ENCODE measurements at regions not wholly inside any gene's neighbourhood (a gene's known extent, or its start where the extent isn't known, plus 50 kb on each side); places are given as distances from the start of the nearest gene placed in this dataset.

GRCh38 chr3:99394831-99395778, 243.3 kb upstream of the COL8A1 start:
- Histone ChIP-seq H2AFZ (ENCODE audit: low read depth) (no peak overlapping the region), H3K27me3 (ENCODE audit: insufficient read depth, low read depth) (no peaks in the 10 kb centered on the region), H3K27ac (no peak overlapping the region), H4K20me1 (ENCODE audit: insufficient read depth) (no peaks in the 10 kb centered on the region), H3K9ac (no peak overlapping the region), H3K36me3 (ENCODE audit: insufficient read depth) (no peaks in the 10 kb centered on the region), H3K4me1 (ENCODE audit: low read depth, poor library complexity, severe bottlenecking) (no peaks in the 10 kb centered on the region), H3K4me3 (IDR thresholded peaks at IDR 0.05; ENCODE audit: insufficient read depth, low read depth, low read length) (no peak overlapping the region), H3K79me2 (ENCODE audit: insufficient read depth, low read depth) (no peaks in the 10 kb centered on the region), H3K4me2 (no peak overlapping the region)
- TF ChIP-seq CTCF (conservative IDR thresholded peaks at IDR 0.05; ENCODE audit: low read depth, low read length) = no peak

GRCh38 chr3:99393961-99394360, 244.4 kb upstream of the COL8A1 start:
- Histone ChIP-seq H3K36me3 (ENCODE audit: insufficient read depth) (no peaks in the 10 kb centered on the region), H3K27ac (no peak overlapping the region), H3K79me2 (ENCODE audit: insufficient read depth, low read depth) (no peaks in the 10 kb centered on the region), H3K4me2 (no peak overlapping the region), H3K4me3 (IDR thresholded peaks at IDR 0.05; ENCODE audit: insufficient read depth, low read depth, low read length) (no peak overlapping the region), H3K9ac (no peak overlapping the region), H2AFZ (ENCODE audit: low read depth) (no peak overlapping the region), H3K27me3 (ENCODE audit: insufficient read depth, low read depth) (no peaks in the 10 kb centered on the region), H3K4me1 (ENCODE audit: low read depth, poor library complexity, severe bottlenecking) (no peaks in the 10 kb centered on the region), H4K20me1 (ENCODE audit: insufficient read depth) (no peaks in the 10 kb centered on the region)
- no peak for TF ChIP-seq CTCF (conservative IDR thresholded peaks at IDR 0.05; ENCODE audit: low read depth, low read length)

GRCh38 chr3:99388780-99389179, 249.6 kb upstream of the COL8A1 start:
- H3K79me2 ChIP-seq (ENCODE audit: insufficient read depth, low read depth) = no peaks in the 10 kb centered on the region
- no peak overlapping the region for H3K4me3 ChIP-seq (IDR thresholded peaks at IDR 0.05; ENCODE audit: insufficient read depth, low read depth, low read length)
- H3K27me3 ChIP-seq (ENCODE audit: insufficient read depth, low read depth) = no peaks in the 10 kb centered on the region
- no peak overlapping the region for H3K4me2 ChIP-seq
- no peak overlapping the region for H3K27ac ChIP-seq
- no peak for TF ChIP-seq CTCF (conservative IDR thresholded peaks at IDR 0.05; ENCODE audit: low read depth, low read length)
- H3K4me1 ChIP-seq (ENCODE audit: low read depth, poor library complexity, severe bottlenecking) = no peaks in the 10 kb centered on the region
- no peaks in the 10 kb centered on the region for H3K36me3 ChIP-seq (ENCODE audit: insufficient read depth)
- no peak overlapping the region for H2AFZ ChIP-seq (ENCODE audit: low read depth)
- no peaks in the 10 kb centered on the region for H4K20me1 ChIP-seq (ENCODE audit: insufficient read depth)
- H3K9ac ChIP-seq = no peak overlapping the region

- H4K20me1 ChIP-seq (ENCODE audit: insufficient read depth) = no peaks in the 10 kb centered on the region
- H3K27ac ChIP-seq = no peak overlapping the region
- no peaks in the 10 kb centered on the region for H3K27me3 ChIP-seq (ENCODE audit: insufficient read depth, low read depth)
- H3K36me3 ChIP-seq (ENCODE audit: insufficient read depth) = no peaks in the 10 kb centered on the region
- no peak overlapping the region for H3K4me2 ChIP-seq
- no peak overlapping the region for H3K4me3 ChIP-seq (IDR thresholded peaks at IDR 0.05; ENCODE audit: insufficient read depth, low read depth, low read length)
- H3K9ac ChIP-seq = no peak overlapping the region
- no peak overlapping the region for H2AFZ ChIP-seq (ENCODE audit: low read depth)
- no peaks in the 10 kb centered on the region for H3K4me1 ChIP-seq (ENCODE audit: low read depth, poor library complexity, severe bottlenecking)
- no peak for TF ChIP-seq CTCF (conservative IDR thresholded peaks at IDR 0.05; ENCODE audit: low read depth, low read length)
- no peaks in the 10 kb centered on the region for H3K79me2 ChIP-seq (ENCODE audit: insufficient read depth, low read depth)
These were observed 253.8 kb upstream of the COL8A1 start for GRCh38 chr3:99384596-99384995.
